ENCODE measurements at regions not wholly inside any gene's neighbourhood (a gene's known extent, or its start where the extent isn't known, plus 50 kb on each side); places are given as distances from the start of the nearest gene placed in this dataset.

GRCh38 chr3:74711913-74712512 lies 97.6 kb upstream of the CNTN3 start:
- no peak for TF ChIP-seq EZH2 (IDR thresholded peaks at IDR 0.05)
- TF ChIP-seq CTCF (IDR thresholded peaks at IDR 0.05 in 2 of 3, conservative IDR thresholded peaks at IDR 0.05 in 1 of 3; ENCODE audit: borderline replicate concordance in 1 of 3, insufficient read depth in 1 of 3, low read depth in 2 of 3, low read length in 2 of 3), result no peak
- no peak for TF ChIP-seq YY1 (IDR thresholded peaks at IDR 0.05; ENCODE audit: extremely low read depth, insufficient replicate concordance, low read depth, low read length)
- no peak for TF ChIP-seq TCF7L2 (IDR thresholded peaks at IDR 0.05; ENCODE audit: borderline replicate concordance, extremely low read depth, insufficient read depth, insufficient read length)
- no peak for TF ChIP-seq CEBPB (IDR thresholded peaks at IDR 0.05; ENCODE audit: low read depth)
- TF ChIP-seq ZNF274 (IDR thresholded peaks at IDR 0.05; ENCODE audit: low read depth, low read length), result no peak
- no peak for TF ChIP-seq ZBTB33 (IDR thresholded peaks at IDR 0.05; ENCODE audit: extremely low read depth, insufficient replicate concordance, low read length)
- no peak for TF ChIP-seq POLR2A (IDR thresholded peaks at IDR 0.05; ENCODE audit: borderline replicate concordance, extremely low read depth, insufficient read depth, insufficient read length)
- no peak for TF ChIP-seq EZH2phosphoT487 (IDR thresholded peaks at IDR 0.05; ENCODE audit: borderline replicate concordance)
- TF ChIP-seq POLR2AphosphoS5 (IDR thresholded peaks at IDR 0.05; ENCODE audit: low read depth, low read length), result no peak
- TF ChIP-seq FOSL1 (IDR thresholded peaks at IDR 0.05; ENCODE audit: low read depth), result no peak
- TF ChIP-seq SIN3A (IDR thresholded peaks at IDR 0.05; ENCODE audit: low read depth), result no peak
- TF ChIP-seq SRF (IDR thresholded peaks at IDR 0.05; ENCODE audit: low read depth), result no peak
- TF ChIP-seq RAD21 (IDR thresholded peaks at IDR 0.05; ENCODE audit: low read depth), result no peak

All from HCT116 (cell line).